ENCODE measurements at regions not wholly inside any gene's neighbourhood (a gene's known extent, or its start where the extent isn't known, plus 50 kb on each side); places are given as distances from the start of the nearest gene placed in this dataset.

DNA sequence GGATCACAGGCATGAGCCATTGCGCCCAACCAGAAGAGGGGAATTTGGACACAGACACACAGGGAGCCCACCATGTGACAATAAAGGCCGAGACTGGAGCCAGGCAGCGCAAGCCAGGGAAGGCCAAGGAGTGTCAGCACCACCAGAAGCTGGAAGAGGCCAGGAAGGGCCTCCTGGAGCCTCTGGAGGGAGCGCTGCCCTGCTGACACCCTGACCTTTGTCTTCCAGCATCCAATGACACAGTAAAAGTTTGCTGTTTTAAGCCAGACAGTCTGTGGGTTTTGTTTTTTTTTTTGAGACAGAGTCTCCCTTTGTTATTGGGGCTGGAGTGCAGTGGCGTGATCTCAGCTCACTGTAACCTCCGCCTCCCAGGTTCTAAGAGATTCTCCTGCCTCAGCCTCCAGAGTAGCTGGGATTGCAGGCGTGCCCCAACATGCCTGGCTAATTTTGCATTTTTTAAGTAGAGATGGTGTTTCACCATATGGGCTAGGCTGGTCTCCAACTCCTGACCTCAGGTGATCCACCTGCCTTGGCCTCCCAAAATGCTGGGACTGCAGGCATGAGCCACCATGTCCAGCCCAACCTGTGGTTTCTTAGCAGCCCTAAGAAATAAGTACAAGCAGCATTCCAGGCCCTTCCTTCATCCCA lies 215.8 kb downstream of the CTTN start:
- no peak for DNase-seq

DNA sequence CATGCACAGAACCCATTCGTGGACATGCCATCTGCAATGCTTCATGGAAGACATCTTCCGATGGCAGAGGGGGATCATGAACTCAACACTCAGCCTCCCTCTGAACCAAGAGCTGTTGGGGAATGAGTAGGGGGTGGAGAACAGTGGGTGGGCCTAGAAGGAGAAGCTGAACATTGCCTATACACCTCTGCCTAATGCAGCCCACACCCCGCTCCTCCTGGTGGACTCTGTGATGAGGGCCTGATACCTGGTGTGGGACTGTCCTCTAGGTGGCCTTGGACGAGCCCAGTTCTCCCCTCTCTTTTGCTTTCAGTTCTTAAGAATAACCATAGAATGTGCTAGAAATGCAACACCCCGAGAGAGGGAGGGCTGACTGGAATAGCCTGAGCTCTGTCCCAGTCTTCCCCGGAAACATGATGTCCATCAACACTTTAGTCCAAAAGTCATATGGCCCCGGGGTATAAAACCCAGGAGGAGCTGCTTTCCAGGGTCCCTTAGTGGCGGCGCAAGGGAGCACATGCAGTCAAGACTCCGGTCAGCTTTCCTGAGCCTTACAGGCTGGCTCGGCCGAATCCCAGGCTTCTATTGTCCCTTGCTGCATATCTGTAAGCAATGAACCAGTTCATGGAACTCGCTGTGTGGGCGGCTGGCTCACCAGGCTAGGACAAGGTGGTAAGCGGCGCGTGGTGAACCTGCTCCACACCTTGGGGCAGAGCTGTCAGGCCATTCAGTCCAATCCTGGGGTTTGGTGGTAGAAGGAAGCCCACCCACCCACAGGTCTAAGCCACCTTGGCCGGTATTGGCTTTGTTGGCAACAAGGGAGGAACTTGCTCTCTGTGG lies 216.9 kb downstream of the CTTN start:
- DNase-seq: no peak

DNA sequence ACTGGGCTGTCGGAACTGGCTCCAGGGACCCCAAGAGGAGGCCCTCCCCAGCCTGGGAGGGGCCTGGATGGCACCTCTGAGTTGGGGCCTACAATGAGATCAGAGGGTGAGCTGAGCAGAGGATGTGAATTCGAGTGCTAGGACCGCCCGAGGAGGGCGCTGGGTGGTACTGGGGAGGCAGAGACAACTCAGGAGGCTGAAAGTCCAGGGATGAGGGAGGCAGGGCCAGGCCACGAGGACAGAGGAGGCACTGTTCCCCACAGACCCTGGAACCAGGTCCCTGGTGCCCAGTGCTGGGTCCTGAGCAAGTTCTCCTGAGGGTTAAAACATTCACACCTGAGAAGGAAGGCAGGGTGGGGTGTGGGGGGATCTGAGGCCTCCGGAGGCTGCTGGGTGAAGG lies 218.0 kb downstream of the CTTN start:
- DNase-seq: no peak

DNA sequence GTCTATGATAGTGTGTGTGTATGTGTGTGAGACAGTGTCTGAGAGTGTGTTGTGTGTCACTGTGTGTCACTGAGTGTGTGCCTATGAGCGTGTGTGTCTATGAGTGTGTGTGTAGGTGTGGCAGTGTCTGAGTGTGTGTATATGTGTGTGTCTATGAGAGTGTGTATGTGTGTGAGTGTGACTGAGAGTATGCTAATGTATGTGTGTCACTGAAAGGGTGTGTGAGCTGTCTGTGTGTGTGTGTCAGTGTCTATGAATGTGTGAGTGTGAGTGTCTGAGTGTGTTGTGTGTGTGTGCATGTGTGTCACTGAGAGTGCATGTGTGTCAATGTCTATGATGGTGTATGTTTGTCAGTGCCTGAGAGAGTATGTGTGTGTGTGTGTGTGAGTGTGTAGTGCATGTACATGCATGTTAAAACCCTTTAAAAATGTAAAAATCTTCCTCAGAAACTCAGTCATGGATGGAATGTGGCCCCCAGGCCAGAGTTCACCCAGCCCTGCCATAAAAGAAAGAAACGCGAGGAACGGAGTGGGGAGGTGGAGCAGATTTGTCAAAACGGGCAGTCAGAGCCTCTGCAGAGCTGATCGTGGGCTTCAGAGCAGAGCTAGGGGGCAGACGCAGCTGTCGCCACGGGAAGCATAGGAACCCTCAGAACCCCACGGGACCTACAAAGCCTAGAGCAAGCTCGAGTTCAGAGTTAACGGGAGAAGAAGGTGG lies 218.8 kb downstream of the CTTN start:
- no peak for DNase-seq

DNA sequence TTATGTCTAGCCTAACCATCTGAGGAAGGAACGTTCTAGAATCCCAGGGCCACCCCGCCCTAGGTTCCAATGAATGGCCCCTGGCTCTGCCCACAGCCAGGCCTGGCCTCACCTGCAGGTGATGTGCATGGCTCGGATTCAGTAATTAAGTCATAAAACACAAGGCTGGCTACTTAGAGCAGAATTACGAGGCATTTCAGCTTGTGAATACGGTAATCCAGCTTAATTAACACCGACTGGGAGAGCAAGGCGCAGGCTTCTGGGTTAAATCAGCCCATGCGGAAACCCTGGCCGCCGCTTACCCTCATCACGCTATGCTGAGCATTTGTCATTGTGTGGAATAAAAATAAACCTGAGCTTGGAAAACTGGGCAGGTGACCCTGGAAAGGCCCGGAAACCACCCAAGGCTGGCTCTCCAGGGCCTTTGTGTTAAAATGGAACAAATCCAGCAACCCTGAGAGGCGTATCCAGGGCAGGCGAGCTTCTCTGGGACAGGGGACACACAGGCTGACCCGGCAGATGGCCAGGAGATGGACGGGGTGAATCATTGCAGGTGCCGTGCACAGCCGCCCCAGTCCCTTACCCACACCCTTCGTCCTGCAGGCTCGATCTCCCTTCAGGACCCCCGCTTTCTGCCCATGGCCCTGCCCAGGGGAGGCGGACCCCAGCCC lies 220.2 kb downstream of the CTTN start:
- DNase-seq: no peak

DNA sequence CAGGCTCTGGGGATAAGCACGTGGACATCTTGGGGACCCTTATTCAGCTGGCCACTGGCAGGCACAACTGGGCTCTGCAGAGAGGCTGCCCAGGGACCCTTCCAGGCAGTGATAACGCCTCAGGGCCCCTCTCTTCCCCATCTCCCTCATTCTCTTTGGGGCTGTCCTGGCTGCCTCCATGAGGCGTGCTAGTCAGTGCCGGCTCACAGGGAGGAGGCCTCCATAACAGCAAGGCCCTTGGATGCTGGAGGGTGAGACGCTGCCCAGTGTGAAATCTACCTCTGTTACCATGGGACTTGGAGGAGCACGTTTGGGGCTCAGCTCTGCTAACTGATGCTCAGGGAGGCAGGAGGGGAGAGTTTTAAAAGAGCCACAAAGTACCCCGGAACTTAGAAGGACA lies 221.3 kb downstream of the CTTN start:
- DNase-seq: no peak

DNA sequence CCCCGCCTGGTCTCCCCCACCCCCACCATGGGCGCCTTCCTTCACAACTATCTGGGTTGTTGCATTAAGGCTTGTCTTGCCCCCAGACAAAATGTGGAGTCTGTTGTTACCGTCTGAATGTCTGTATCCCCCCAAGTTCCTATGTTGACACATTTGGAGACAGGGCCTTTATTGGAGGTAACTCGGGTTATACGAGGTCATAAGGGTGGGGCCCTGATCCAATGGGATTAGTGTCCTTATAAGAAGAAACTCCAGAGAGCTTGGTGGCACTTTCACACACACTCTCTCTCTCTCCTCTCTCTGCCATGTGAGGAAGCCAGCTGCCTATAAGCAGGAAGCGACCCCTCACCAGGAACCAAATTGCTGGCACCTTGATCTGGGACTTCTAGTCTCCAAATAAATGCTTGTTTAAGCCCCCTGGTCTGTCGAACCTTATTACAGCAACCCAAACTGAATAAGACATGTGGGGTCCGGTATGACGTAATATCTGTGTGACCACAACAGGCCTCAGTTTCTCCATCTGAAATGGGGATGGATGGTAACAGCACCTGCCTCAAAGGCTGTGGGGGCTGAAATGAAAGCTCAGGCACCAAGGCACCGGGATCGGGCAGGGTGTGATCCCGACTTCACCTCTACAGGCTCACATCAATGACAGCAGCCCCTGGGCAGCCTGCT lies 222.3 kb downstream of the CTTN start:
- no peak for DNase-seq

DNA sequence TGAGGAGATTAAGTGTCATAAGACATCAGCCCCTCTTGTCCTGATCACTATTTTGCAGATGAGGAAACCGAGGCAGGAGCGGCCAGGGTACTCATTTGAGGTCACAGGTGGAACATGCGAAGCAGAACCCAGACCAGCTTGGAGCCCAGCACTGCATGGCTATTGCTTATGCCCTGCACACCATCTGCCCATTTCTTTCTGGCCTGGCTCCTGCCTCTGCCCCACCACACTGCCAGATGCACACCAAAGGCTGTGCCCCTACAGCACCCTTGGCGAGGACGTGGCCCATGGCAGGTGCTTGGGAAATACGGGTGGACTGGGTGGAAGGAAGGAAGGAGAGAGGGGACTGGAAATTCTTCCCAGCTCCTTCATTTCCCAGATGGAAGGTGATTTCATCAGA lies 222.9 kb downstream of the CTTN start:
- DNase-seq: no peak

DNA sequence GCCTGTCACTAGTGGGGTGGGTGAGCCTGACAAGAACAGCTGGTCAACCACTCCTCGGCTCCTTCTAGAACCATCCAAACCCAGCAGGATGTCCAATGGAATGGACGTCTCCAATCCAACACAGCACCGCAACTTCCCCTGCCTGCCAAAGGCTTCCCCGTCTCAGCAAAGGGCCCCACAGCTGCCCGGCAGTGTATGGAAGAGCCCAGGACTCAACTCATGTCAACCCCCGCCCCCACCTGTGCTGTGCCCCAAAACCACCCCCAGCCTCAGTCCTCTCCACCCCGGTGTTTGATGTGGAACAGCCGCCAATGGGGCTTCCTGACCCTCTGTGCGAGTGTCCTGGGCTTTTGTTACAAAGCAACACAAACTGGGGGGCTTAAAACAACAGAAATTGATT lies 223.8 kb downstream of the CTTN start:
- no peak for DNase-seq

DNA sequence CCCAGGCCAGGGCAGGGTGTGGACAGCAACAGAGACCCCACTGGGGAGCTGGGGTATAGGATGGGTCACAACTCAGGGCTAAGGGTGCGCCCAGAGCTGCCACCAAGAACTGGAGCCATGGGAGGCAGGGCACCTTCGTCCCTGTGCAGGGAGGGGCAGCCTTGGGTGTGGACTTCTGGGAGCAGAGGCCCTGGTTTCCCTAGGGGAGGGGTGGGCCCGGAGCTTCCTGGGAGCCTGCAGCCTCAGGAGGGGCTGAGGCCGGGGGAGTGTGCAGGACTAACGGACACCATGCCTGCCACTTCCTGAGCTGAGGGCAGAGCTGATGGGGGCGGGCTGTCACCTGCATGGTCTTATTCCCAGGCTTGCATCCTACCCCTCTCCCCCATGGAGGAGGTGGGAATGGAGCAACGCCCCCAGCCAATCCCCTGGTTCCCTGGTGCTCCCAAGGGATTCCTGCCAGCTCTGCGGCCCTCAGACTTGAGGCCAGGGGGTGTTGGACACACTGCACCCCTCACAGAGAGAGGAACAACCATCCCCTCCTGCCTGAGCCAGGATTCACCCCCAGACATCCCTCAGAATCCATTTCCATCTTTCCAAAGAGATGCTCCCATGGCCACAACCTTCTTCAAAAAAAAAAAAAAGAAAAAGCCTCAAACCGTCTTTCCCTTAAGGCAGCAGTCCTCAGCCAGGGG lies 225.7 kb downstream of the CTTN start:
- no peak for DNase-seq

DNA sequence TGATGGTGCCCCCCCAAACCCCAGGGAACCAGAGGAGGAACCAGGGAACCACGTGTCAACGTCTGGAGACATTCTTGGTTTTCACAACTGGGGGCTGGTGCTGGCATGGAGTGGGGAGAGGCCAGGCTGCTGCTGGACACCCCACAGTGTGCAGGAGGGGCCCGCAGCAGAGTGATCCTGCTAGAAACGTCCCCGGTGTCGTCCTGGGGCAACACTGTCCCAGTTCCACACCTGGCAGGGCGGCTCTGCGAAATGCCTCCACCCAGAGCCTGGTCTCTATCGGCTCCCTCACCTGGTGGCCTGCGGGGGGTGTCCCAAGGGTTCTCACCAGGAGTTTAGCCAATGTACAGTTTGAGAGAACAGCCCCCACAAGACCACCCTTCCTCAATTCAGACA lies 226.3 kb downstream of the CTTN start:
- DNase-seq: no peak

DNA sequence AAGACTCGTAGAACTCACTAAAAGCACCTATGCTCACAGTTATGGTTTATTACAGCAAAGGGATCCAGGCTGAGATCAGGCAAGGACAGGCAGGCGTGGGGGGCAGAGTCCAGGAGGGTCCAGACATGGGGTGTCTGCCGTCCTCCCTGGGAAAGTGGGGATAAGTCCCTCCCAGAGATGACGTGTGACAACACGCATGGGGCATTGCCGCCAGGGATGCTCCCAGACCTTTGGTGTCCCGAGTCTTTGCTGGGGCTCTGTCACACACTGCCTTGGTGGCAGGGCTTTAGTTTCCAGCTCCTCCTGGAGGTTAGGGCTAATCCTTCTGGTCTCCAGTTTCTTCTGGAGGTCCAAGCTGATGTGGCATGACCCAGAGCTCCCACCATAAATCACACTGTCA lies 226.7 kb downstream of the CTTN start:
- DNase-seq: no peak

DNA sequence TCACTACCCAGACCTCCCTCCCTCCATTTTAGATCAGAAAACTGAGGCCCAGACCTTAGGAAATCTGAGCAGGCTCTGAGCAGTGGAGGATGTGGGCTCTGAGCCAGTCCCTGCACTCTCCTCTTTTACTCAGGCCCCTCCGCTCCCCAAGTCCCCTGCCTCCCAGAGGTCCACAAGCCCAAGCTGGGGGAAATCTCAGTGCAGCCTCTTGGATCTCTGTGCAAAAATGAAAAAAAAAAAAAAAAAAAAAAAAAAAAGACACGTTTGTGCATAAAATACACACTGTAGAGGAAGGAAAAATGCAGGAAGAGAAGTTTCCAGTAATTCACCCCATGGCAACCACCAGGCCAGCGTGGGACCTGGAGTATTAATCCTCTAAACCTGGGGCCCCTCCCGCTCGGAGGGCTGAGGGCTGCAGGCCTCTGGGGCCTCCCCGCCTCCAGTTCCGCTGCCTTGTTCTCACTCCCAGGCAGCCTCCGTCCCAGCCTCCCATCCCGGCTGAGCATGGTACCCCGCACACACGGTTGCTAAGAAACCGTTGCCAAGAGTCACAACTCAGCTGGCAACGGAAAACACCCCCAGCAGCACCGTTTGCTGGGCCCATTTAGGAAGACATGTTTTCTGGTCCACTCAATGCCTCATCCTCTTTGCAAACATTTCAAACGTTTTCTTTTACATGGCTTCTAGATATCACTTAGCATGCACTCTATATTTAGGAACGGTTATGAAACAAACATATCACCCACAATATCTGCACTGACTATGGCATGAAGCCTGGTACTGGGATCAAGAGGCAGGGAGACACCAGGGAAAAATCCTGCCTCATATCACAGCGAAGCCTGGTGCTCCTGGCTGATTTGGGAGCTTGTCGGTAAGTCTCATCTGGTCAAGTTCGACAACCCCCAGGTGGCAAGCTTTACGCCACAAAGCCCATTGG lies 227.5 kb downstream of the CTTN start:
- DNase-seq: no peak

DNA sequence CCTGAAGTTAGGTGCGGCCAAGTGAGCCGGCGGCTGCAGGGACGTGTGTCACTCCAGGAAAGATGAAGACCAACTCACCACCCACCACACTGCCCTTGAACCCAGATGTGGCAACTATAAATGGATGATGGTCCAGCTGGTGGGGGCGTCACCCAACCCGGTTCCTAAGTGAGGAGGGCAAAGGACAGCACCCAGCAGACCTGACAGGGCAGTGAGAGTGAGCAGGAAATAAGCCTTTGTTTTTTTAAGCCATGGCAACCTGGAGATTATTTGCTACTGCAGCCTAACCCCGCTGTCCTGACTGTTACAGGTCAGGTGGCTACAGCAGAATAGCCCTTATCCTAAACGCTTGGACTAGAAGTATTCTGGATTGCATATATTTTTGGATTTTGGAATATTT lies 228.9 kb downstream of the CTTN start:
- DNase-seq: no peak

DNA sequence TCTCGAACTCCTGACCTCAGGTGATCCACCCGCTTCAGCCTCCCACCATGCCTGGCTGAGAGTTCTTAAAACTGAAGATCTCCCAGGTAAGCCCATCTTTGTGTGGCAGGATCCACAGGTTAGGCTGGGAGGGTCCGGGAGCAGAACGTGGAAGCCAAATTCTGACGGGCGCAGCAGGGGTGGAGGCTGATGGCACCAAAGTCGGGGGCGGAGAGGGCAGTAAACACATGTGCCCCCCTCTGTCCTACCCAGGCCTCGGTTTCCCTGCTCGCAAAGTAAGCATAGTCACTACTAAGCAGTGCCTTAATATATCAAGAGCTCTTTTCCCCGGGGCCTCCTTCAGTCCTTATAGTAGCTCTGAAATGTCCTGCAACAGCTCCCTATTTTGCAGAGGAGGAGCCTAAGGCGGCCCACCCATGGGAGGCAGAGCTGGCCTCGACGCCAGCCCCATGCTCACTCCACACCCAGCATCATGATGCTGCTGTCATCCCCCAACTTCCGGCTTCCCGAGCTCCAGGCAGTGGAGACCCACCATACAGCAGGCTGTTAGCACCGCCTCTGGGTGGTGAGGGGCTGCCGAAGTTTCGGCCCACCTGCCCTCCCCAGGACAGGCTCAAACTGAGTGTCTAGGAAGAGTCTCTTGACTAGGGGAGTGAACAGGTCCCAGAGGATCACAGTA lies 230.0 kb downstream of the CTTN start:
- no peak for DNase-seq

DNA sequence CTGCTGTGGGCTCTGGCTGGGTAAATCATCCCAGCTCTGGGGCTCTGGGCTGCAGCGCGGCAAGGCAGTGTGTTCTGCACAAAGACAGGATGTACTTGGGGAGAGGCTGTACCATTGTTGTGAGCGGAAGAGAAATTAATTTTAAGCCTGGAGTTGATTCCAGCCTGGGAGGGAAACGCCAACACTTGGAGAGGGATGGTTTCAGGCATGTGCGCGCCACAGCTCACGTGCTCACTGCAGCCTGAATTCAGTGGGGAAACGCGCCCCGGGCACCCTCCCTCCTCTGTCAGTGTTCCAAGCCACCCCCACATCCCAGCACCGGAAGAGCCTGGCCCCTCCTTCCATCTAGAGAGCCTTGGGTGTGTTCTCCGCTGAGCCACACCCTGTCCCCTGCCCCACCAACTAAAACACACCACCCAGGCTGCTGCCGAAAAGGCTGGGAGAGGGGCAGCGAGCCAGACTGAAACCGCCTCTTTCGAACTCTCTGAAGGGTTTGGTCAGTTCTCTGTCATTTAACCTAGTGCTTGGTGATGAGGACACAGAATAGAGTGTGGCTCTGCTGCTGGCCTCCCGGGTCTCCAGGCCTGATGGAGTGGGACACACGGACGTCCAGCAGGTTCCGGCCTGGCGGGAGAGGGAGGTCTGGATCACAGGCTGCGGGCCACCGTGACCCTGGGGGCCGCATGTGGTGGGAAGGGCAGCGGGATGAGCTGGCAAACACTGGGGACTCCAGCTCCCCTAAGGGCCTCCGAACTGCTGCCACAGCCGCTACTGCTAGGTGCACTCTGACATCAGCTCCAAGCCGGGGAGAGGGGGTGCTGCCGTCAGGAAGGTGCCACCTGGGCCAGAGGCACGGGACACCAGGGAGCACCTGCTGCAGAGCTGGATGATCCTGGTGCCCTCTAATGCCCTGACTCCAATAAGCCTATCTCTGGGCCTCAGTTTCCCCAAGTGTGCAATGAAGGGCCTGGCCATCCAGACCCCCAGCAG lies 230.8 kb downstream of the CTTN start:
- DNase-seq: no peak

DNA sequence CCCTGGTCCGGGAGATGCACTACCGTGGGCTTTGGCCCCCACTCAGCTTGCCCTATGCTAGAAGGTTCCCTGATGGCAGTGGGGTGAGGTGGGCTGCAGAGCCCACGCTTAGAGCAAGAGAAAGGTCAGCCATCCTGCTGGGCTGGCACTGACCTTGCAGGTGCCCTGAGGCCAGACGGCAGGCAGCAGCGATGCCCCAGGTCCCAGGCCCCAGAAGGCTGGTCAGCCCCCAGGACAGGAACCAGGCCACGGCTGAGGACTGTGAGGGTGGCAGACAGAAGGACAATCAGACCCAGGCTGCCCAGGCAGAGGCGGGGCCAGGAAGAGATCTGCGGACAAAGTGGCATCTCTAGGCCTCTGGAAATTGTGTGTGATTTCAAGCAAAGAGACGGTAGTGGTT lies 231.7 kb downstream of the CTTN start:
- DNase-seq: no peak

DNA sequence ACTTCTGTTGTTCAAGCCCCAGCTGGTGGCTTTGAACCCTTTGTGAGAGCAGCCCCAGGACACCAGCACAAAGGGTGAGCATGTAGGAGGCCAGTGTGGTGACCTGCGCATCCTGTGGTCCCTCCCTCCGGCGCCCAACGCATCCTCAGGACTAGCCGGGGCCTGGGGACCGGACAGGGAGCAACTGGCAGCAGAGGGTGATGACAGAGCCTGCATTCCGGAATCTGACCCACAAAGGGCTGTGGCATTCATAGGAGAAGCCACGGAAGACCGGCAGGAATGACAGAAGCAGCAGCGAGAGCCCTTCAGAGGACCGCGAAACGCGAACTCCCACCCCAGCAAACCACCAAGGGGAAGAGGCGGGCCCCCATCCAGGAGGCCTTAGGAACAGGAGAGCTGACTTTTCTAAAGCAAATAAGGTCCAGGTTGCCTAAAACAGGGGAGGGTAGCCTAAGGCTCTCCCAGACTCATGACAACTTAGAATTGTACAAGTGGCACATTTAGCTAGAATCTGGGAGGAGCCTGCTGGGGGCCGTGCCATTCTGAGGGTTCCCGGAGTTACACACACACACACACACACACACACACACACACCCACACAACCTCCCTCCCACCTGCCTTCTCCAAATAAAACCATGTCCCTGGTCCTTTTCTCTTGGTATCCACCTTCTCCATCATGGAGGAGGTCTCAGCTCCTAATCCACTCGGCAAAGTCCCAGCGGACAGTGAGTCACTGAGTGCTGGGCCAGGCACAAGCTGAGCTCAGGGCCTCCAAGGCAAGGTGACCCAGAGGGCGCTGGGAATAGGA lies 232.7 kb downstream of the CTTN start:
- DNase-seq: no peak
